WTC11 (cell line): ENCODE measurements at regions not wholly inside any gene's neighbourhood (a gene's known extent, or its start where the extent isn't known, plus 50 kb on each side); places are given as distances from the start of the nearest gene placed in this dataset.

ENCODE experiments used
- FOXJ3 ChIP-seq: sonication (generic); formaldehyde crosslinking; IDR thresholded peaks from 2 replicates; pipeline ENCODE4 v1.9.0; 2021; ENCODE audit warnings: missing genetic modification reagents, mild to moderate bottlenecking, borderline replicate concordance
- IRF2 ChIP-seq: sonication (generic); formaldehyde crosslinking; IDR thresholded peaks from 2 replicates; pipeline ENCODE4 v1.8.0; 2022; ENCODE audit warnings: low read depth, missing genetic modification reagents, borderline replicate concordance
- JUN ChIP-seq: sonication (generic); formaldehyde crosslinking; IDR thresholded peaks from 2 replicates; pipeline ENCODE4 v1.8.0; 2023; ENCODE audit warnings: mild to moderate bottlenecking, missing genetic modification reagents
- MXD4 ChIP-seq: fragments of 250-450 bp; sonication (Bioruptor Pico); IDR thresholded peaks from 2 replicates; pipeline ENCODE4 v1.8.0; 2021; ENCODE audit warnings: mild to moderate bottlenecking, moderate library complexity, borderline replicate concordance
- TEAD4 ChIP-seq: sonication (generic); formaldehyde crosslinking; IDR thresholded peaks from 2 replicates; pipeline ENCODE4 v1.8.0; 2022; ENCODE audit warnings: mild to moderate bottlenecking, missing genetic modification reagents
- ZNF138 ChIP-seq: sonication (generic); formaldehyde crosslinking; conservative IDR thresholded peaks from 2 replicates; pipeline ENCODE4 v1.8.1; 2022; ENCODE audit warnings: mild to moderate bottlenecking, moderate library complexity, missing genetic modification reagents
- TF ChIP-seq, protein P1 (sequence below): fragments of 200-600 bp; IDR thresholded peaks from 2 replicates; pipeline ENCODE4 v1.8.0; 2022; ENCODE audit warnings: antibody characterized with exemption
- TF ChIP-seq, protein P2 (sequence below): sonication (generic); formaldehyde crosslinking; IDR thresholded peaks from 2 replicates; pipeline ENCODE4 v1.8.1; 2022; ENCODE audit warnings: mild to moderate bottlenecking, missing genetic modification reagents, moderate library complexity, borderline replicate concordance
- TF ChIP-seq, protein P3 (sequence below): sonication (generic); formaldehyde crosslinking; IDR thresholded peaks from 2 replicates; pipeline ENCODE4 v1.8.0; 2022; ENCODE audit warnings: mild to moderate bottlenecking, missing genetic modification reagents
- TF ChIP-seq, protein P4 (sequence below): fragments of 250-450 bp; sonication (Bioruptor Pico); IDR thresholded peaks from 2 replicates; pipeline ENCODE4 v1.9.0; 2021; ENCODE audit warnings: mild to moderate bottlenecking
- TF ChIP-seq, protein P5 (sequence below): sonication (generic); formaldehyde crosslinking; IDR thresholded peaks from 2 replicates; pipeline ENCODE4 v1.8.0; 2022; ENCODE audit warnings: missing genetic modification reagents
- TF ChIP-seq, protein P6 (sequence below): sonication (generic); formaldehyde crosslinking; IDR thresholded peaks from 2 replicates; pipeline ENCODE4 v1.8.1; 2022; ENCODE audit warnings: low read depth, mild to moderate bottlenecking, moderate library complexity, missing genetic modification reagents, borderline replicate concordance
- TF ChIP-seq, protein P7 (sequence below): sonication (generic); formaldehyde crosslinking; IDR thresholded peaks from 2 replicates; pipeline ENCODE4 v1.8.1; 2022; ENCODE audit warnings: low read depth, missing genetic modification reagents, borderline replicate concordance

DNA sequence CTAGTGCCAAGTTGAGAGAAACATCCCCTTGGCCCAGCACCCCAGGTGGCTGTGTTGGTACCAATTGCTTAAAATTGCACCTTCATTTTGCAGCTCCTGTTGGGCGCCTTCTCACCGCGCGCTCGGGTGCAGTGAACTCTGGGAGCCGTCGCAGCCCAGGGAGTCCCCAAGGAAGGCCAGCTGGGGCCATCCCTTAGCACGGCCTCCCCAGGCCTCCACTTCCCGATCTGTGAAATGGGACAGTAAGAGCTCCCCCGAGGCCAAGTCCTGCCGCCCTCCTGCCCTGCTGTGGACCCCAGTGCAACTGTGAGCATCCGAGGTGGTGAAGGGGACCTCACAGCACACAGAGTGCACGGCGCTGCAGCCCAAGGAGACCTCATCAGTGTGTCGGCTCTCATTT lies 1234.1 kb downstream of the BRD1 start:
- TF ChIP-seq, protein P1, sequence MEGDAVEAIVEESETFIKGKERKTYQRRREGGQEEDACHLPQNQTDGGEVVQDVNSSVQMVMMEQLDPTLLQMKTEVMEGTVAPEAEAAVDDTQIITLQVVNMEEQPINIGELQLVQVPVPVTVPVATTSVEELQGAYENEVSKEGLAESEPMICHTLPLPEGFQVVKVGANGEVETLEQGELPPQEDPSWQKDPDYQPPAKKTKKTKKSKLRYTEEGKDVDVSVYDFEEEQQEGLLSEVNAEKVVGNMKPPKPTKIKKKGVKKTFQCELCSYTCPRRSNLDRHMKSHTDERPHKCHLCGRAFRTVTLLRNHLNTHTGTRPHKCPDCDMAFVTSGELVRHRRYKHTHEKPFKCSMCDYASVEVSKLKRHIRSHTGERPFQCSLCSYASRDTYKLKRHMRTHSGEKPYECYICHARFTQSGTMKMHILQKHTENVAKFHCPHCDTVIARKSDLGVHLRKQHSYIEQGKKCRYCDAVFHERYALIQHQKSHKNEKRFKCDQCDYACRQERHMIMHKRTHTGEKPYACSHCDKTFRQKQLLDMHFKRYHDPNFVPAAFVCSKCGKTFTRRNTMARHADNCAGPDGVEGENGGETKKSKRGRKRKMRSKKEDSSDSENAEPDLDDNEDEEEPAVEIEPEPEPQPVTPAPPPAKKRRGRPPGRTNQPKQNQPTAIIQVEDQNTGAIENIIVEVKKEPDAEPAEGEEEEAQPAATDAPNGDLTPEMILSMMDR: no peak
- TF ChIP-seq ZNF138 (CRISPR knock-in tag): no peak
- TF ChIP-seq, protein P2, sequence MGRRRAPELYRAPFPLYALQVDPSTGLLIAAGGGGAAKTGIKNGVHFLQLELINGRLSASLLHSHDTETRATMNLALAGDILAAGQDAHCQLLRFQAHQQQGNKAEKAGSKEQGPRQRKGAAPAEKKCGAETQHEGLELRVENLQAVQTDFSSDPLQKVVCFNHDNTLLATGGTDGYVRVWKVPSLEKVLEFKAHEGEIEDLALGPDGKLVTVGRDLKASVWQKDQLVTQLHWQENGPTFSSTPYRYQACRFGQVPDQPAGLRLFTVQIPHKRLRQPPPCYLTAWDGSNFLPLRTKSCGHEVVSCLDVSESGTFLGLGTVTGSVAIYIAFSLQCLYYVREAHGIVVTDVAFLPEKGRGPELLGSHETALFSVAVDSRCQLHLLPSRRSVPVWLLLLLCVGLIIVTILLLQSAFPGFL (CRISPR knock-in tag): no peak
- TF ChIP-seq, protein P3, sequence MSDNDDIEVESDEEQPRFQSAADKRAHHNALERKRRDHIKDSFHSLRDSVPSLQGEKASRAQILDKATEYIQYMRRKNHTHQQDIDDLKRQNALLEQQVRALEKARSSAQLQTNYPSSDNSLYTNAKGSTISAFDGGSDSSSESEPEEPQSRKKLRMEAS (CRISPR knock-in tag): no peak
- TF ChIP-seq FOXJ3 (CRISPR knock-in tag): no peak
- no peak for TF ChIP-seq IRF2
- TF ChIP-seq, protein P4, sequence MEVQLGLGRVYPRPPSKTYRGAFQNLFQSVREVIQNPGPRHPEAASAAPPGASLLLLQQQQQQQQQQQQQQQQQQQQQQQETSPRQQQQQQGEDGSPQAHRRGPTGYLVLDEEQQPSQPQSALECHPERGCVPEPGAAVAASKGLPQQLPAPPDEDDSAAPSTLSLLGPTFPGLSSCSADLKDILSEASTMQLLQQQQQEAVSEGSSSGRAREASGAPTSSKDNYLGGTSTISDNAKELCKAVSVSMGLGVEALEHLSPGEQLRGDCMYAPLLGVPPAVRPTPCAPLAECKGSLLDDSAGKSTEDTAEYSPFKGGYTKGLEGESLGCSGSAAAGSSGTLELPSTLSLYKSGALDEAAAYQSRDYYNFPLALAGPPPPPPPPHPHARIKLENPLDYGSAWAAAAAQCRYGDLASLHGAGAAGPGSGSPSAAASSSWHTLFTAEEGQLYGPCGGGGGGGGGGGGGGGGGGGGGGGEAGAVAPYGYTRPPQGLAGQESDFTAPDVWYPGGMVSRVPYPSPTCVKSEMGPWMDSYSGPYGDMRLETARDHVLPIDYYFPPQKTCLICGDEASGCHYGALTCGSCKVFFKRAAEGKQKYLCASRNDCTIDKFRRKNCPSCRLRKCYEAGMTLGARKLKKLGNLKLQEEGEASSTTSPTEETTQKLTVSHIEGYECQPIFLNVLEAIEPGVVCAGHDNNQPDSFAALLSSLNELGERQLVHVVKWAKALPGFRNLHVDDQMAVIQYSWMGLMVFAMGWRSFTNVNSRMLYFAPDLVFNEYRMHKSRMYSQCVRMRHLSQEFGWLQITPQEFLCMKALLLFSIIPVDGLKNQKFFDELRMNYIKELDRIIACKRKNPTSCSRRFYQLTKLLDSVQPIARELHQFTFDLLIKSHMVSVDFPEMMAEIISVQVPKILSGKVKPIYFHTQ (CRISPR knock-in tag): no peak
- TF ChIP-seq, protein P5, sequence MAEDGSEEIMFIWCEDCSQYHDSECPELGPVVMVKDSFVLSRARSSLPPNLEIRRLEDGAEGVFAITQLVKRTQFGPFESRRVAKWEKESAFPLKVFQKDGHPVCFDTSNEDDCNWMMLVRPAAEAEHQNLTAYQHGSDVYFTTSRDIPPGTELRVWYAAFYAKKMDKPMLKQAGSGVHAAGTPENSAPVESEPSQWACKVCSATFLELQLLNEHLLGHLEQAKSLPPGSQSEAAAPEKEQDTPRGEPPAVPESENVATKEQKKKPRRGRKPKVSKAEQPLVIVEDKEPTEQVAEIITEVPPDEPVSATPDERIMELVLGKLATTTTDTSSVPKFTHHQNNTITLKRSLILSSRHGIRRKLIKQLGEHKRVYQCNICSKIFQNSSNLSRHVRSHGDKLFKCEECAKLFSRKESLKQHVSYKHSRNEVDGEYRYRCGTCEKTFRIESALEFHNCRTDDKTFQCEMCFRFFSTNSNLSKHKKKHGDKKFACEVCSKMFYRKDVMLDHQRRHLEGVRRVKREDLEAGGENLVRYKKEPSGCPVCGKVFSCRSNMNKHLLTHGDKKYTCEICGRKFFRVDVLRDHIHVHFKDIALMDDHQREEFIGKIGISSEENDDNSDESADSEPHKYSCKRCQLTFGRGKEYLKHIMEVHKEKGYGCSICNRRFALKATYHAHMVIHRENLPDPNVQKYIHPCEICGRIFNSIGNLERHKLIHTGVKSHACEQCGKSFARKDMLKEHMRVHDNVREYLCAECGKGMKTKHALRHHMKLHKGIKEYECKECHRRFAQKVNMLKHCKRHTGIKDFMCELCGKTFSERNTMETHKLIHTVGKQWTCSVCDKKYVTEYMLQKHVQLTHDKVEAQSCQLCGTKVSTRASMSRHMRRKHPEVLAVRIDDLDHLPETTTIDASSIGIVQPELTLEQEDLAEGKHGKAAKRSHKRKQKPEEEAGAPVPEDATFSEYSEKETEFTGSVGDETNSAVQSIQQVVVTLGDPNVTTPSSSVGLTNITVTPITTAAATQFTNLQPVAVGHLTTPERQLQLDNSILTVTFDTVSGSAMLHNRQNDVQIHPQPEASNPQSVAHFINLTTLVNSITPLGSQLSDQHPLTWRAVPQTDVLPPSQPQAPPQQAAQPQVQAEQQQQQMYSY (CRISPR knock-in tag): no peak
- TF ChIP-seq, protein P6, sequence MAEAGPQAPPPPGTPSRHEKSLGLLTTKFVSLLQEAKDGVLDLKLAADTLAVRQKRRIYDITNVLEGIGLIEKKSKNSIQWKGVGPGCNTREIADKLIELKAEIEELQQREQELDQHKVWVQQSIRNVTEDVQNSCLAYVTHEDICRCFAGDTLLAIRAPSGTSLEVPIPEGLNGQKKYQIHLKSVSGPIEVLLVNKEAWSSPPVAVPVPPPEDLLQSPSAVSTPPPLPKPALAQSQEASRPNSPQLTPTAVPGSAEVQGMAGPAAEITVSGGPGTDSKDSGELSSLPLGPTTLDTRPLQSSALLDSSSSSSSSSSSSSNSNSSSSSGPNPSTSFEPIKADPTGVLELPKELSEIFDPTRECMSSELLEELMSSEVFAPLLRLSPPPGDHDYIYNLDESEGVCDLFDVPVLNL (CRISPR knock-in tag): no peak
- TF ChIP-seq, protein P7, sequence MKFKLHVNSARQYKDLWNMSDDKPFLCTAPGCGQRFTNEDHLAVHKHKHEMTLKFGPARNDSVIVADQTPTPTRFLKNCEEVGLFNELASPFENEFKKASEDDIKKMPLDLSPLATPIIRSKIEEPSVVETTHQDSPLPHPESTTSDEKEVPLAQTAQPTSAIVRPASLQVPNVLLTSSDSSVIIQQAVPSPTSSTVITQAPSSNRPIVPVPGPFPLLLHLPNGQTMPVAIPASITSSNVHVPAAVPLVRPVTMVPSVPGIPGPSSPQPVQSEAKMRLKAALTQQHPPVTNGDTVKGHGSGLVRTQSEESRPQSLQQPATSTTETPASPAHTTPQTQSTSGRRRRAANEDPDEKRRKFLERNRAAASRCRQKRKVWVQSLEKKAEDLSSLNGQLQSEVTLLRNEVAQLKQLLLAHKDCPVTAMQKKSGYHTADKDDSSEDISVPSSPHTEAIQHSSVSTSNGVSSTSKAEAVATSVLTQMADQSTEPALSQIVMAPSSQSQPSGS (CRISPR knock-in tag): no peak
- no peak for TF ChIP-seq MXD4 (CRISPR knock-in tag)
- no peak for TF ChIP-seq JUN (CRISPR knock-in tag)
- no peak for TF ChIP-seq TEAD4 (CRISPR knock-in tag)
